ENCODE measurements at regions not wholly inside any gene's neighbourhood (a gene's known extent, or its start where the extent isn't known, plus 50 kb on each side); places are given as distances from the start of the nearest gene placed in this dataset.

- DNase-seq (ENCODE audit: low read depth, low spot score) (no peak), ATAC-seq (no peak)
- no peak for TF ChIP-seq POLR2AphosphoS5 (IDR thresholded peaks at IDR 0.05; ENCODE audit: low read depth, low read length)
- TF ChIP-seq SIN3A (IDR thresholded peaks at IDR 0.05; ENCODE audit: borderline replicate concordance, insufficient read depth, low read depth, low read length) = no peak
- TF ChIP-seq TCF7L2 (IDR thresholded peaks at IDR 0.05; ENCODE audit: low read depth, low read length) = no peak
- TF ChIP-seq CTCF (IDR thresholded peaks at IDR 0.05) = no peak
- TF ChIP-seq REST (IDR thresholded peaks at IDR 0.05; ENCODE audit: insufficient read depth in 1 of 2, low read depth in 2 of 2, low read length in 1 of 2) = no peak
- Histone ChIP-seq H3K27me3 (ENCODE audit: control insufficient read depth, insufficient read depth, low read length) (no peaks in the 10 kb centered on the region), H3K36me3 (ENCODE audit: control insufficient read depth, insufficient read depth, low read length) (no peaks in the 10 kb centered on the region), H3K4me1 (ENCODE audit: control insufficient read depth, insufficient read depth, low read length) (peaks cover 3% of the 10 kb centered on the region; the same call in 1 of the 2 replicates), H3K27ac (ENCODE audit: low read length) (no peak overlapping the region), H3K9me3 (ENCODE audit: control insufficient read depth, insufficient read depth, low read depth, low read length) (no peaks in the 10 kb centered on the region), H3K4me3 (ENCODE audit: low read depth in 2 of 2, low read length in 2 of 2) (no peak overlapping the region)
- no TSS peak for BruUV-seq (replicated peaks)
- POLR2A ChIA-PET = no interaction called here
- intact Hi-C loops (cut with micrococcal nuclease; ENCODE audit: unreplicated experiment) = no loop called here
- CTCF ChIA-PET = interaction anchor here (0.6 kb wide), 1 partner anchor 25 kb away, joined by 4 read pairs; no protein-coding TSS in a partner anchor
- in situ Hi-C loops (cut with HindIII; ENCODE audit: low pct_unique_long_range_greater_than_20kb, low sequenced_read_pairs) = no loop called here
Measured at GRCh38 chr1:54464031-54464476, 57.9 kb upstream of the SSBP3 start.

GRCh38 chr1:54463259-54464030 lies 57.3 kb upstream of the SSBP3 start:
- in situ Hi-C loops (cut with HindIII; ENCODE audit: low pct_unique_long_range_greater_than_20kb, low sequenced_read_pairs) (no loop called here), intact Hi-C loops (cut with micrococcal nuclease; ENCODE audit: unreplicated experiment) (no loop called here)
- ATAC-seq (no peak), DNase-seq (ENCODE audit: low read depth, low spot score) (no peak)
- ChIA-PET CTCF (interaction anchor here (0.5 kb wide), 1 partner anchor 205 kb away, joined by 3 read pairs; no protein-coding TSS in a partner anchor), POLR2A (interaction anchor here (0.6 kb wide), 1 partner anchor 162 kb away, joined by 5 read pairs; no protein-coding TSS in a partner anchor)
- TF ChIP-seq REST (IDR thresholded peaks at IDR 0.05; ENCODE audit: insufficient read depth in 1 of 2, low read depth in 2 of 2, low read length in 1 of 2) (no peak), CTCF (IDR thresholded peaks at IDR 0.05) (no peak), POLR2AphosphoS5 (IDR thresholded peaks at IDR 0.05; ENCODE audit: low read depth, low read length) (no peak), TCF7L2 (IDR thresholded peaks at IDR 0.05; ENCODE audit: low read depth, low read length) (no peak), SIN3A (IDR thresholded peaks at IDR 0.05; ENCODE audit: borderline replicate concordance, insufficient read depth, low read depth, low read length) (no peak)
- Histone ChIP-seq H3K27ac (ENCODE audit: low read length) (no peak overlapping the region), H3K27me3 (ENCODE audit: control insufficient read depth, insufficient read depth, low read length) (no peaks in the 10 kb centered on the region; the same call in 1 of the 2 replicates), H3K4me3 (ENCODE audit: low read depth in 2 of 2, low read length in 2 of 2) (no peak overlapping the region), H3K4me1 (ENCODE audit: control insufficient read depth, insufficient read depth, low read length) (peaks cover 3% of the 10 kb centered on the region; the same call in 1 of the 2 replicates), H3K36me3 (ENCODE audit: control insufficient read depth, insufficient read depth, low read length) (no peaks in the 10 kb centered on the region), H3K9me3 (ENCODE audit: control insufficient read depth, insufficient read depth, low read depth, low read length) (no peaks in the 10 kb centered on the region)
- no TSS peak for BruUV-seq (replicated peaks)

Data from Panc1 (cell line).